ENCODE measurements at regions not wholly inside any gene's neighbourhood (a gene's known extent, or its start where the extent isn't known, plus 50 kb on each side); places are given as distances from the start of the nearest gene placed in this dataset.

GRCh38 chr3:45322616-45323015 is 65.8 kb upstream of the LARS2 start:
- no peaks in the 10 kb centered on the region for H3K4me1 ChIP-seq (ENCODE audit: control insufficient read depth, extremely low read depth, insufficient read depth, low read length)
- no peak overlapping the region for H3K4me3 ChIP-seq (replicated peaks in 1 of 4; ENCODE audit: control extremely low read depth in 1 of 4, insufficient read depth in 1 of 4, low read depth in 3 of 4, low read length in 4 of 4)
- H3K36me3 ChIP-seq (ENCODE audit: control insufficient read depth, insufficient read depth, low read length): no peaks in the 10 kb centered on the region
- no peak for TF ChIP-seq EZH2 (IDR thresholded peaks at IDR 0.05; ENCODE audit: low read length, missing control alignments)
- no peak for TF ChIP-seq CTCF (conservative IDR thresholded peaks at IDR 0.05 in 1 of 2, IDR thresholded peaks at IDR 0.05 in 1 of 2; ENCODE audit: low read depth in 1 of 2, low read length in 2 of 2)
- no peak overlapping the region for H3K27ac ChIP-seq (ENCODE audit: insufficient read depth, low read length)
- peaks cover 15% of the 10 kb centered on the region for H3K27me3 ChIP-seq (ENCODE audit: control insufficient read depth, insufficient read depth, low read length)
- no peak overlapping the region for H3K4me2 ChIP-seq (ENCODE audit: extremely low read depth, insufficient read depth, low read length)
- H2AFZ ChIP-seq (ENCODE audit: low read length): no peak overlapping the region
- no peaks in the 10 kb centered on the region for H4K20me1 ChIP-seq (ENCODE audit: control insufficient read depth, extremely low read depth, insufficient read depth, low read length)
- H3K9me3 ChIP-seq (ENCODE audit: control insufficient read depth, insufficient read depth, low read depth, low read length): no peaks in the 10 kb centered on the region
- no peaks in the 10 kb centered on the region for H3K79me2 ChIP-seq (ENCODE audit: control insufficient read depth, insufficient read depth, low read length)
- DNase-seq (ENCODE audit: low read depth in 2 of 2): no peak
- no peak overlapping the region for H3K9ac ChIP-seq (ENCODE audit: insufficient read depth, low read length)

DNA sequence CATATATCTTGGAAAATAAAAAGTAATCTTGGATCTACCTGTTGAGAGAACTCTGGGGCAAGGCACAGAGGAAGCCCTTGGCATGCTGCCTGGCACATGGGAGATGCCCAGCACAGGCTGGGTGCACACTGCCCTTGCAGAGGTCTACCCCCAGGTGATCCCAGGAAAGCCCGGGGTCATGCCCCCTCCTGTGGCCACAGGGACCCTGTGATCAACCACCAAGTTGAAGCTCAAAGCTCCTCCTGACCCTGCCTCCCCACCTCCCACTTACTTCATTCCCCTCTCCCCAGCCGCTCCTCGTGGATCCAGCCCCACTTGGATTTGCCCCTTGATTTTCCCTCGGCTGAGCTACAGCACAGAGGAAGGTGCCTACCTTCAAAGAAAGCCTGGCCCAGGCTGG is 62.7 kb upstream of the LARS2 start:
- Histone ChIP-seq H3K27me3 (ENCODE audit: control insufficient read depth, insufficient read depth, low read length) (peaks cover 32% of the 10 kb centered on the region), H3K36me3 (ENCODE audit: control insufficient read depth, insufficient read depth, low read length) (no peaks in the 10 kb centered on the region), H2AFZ (ENCODE audit: low read length) (no peak overlapping the region), H3K9me3 (ENCODE audit: control insufficient read depth, insufficient read depth, low read depth, low read length) (no peaks in the 10 kb centered on the region), H4K20me1 (ENCODE audit: control insufficient read depth, extremely low read depth, insufficient read depth, low read length) (no peaks in the 10 kb centered on the region), H3K4me1 (ENCODE audit: control insufficient read depth, extremely low read depth, insufficient read depth, low read length) (no peaks in the 10 kb centered on the region), H3K4me3 (replicated peaks in 1 of 4; ENCODE audit: control extremely low read depth in 1 of 4, insufficient read depth in 1 of 4, low read depth in 3 of 4, low read length in 4 of 4) (no peak overlapping the region), H3K79me2 (ENCODE audit: control insufficient read depth, insufficient read depth, low read length) (no peaks in the 10 kb centered on the region), H3K27ac (ENCODE audit: insufficient read depth, low read length) (no peak overlapping the region), H3K9ac (ENCODE audit: insufficient read depth, low read length) (no peak overlapping the region), H3K4me2 (ENCODE audit: extremely low read depth, insufficient read depth, low read length) (no peak overlapping the region)
- no peak for DNase-seq (ENCODE audit: low read depth in 2 of 2)
- TF ChIP-seq CTCF (conservative IDR thresholded peaks at IDR 0.05 in 1 of 2, IDR thresholded peaks at IDR 0.05 in 1 of 2; ENCODE audit: low read depth in 1 of 2, low read length in 2 of 2) (no peak), EZH2 (IDR thresholded peaks at IDR 0.05; ENCODE audit: low read length, missing control alignments) (no peak)

GRCh38 chr3:45329761-45330305 is 58.5 kb upstream of the LARS2 start:
- H3K27me3 ChIP-seq (ENCODE audit: control insufficient read depth, insufficient read depth, low read length): peaks cover 35% of the 10 kb centered on the region
- H3K4me1 ChIP-seq (ENCODE audit: control insufficient read depth, extremely low read depth, insufficient read depth, low read length): no peaks in the 10 kb centered on the region

More at GRCh38 chr3:45329761-45330305, 58.5 kb upstream of the LARS2 start:
- no peak overlapping the region for H3K4me2 ChIP-seq (ENCODE audit: extremely low read depth, insufficient read depth, low read length)
- H4K20me1 ChIP-seq (ENCODE audit: control insufficient read depth, extremely low read depth, insufficient read depth, low read length): no peaks in the 10 kb centered on the region
- no peaks in the 10 kb centered on the region for H3K9me3 ChIP-seq (ENCODE audit: control insufficient read depth, insufficient read depth, low read depth, low read length)
- no peak for TF ChIP-seq EZH2 (IDR thresholded peaks at IDR 0.05; ENCODE audit: low read length, missing control alignments)
- no peak for TF ChIP-seq CTCF (conservative IDR thresholded peaks at IDR 0.05 in 1 of 2, IDR thresholded peaks at IDR 0.05 in 1 of 2; ENCODE audit: low read depth in 1 of 2, low read length in 2 of 2)
- H3K4me3 ChIP-seq (replicated peaks in 1 of 4; ENCODE audit: control extremely low read depth in 1 of 4, insufficient read depth in 1 of 4, low read depth in 3 of 4, low read length in 4 of 4): no peak overlapping the region
- DNase-seq (ENCODE audit: low read depth in 2 of 2): no peak
- H3K36me3 ChIP-seq (ENCODE audit: control insufficient read depth, insufficient read depth, low read length): no peaks in the 10 kb centered on the region
- no peak overlapping the region for H3K9ac ChIP-seq (ENCODE audit: insufficient read depth, low read length)
- H2AFZ ChIP-seq (ENCODE audit: low read length): no peak overlapping the region
- H3K79me2 ChIP-seq (ENCODE audit: control insufficient read depth, insufficient read depth, low read length): no peaks in the 10 kb centered on the region
- H3K27ac ChIP-seq (ENCODE audit: insufficient read depth, low read length): no peak overlapping the region
